Kidney capillary endothelial cell (primary cell): ENCODE measurements at regions not wholly inside any gene's neighbourhood (a gene's known extent, or its start where the extent isn't known, plus 50 kb on each side); places are given as distances from the start of the nearest gene placed in this dataset.
"Not testable (repeated sequence)": the region's sequence is repeated elsewhere in the genome, so short reads cannot be mapped to it uniquely, and the experiment has no call there.

Source experiments
- DNase-seq: peaks from one replicate; pipeline ENCODE4 v3.0.0-alpha.2; 2018; ENCODE audit warnings: low spot score

DNA sequence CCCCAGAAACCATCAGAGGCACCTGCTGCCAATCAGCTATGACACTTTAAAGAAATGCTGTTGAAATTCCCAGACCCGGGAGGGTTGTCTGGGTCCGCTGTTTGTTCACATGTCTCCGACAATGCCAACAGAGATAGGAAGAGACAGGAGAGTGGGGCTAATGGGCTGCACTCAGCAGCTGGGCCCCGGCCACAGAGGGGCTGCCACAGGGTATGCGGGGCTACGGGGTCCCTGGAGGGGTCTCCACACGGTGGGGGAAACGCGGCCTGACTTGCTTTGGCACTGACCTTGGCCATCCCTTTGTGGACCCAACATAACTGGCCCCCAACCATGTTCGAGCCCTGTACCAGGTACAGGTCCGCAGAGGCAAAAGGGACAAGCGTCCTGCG, 121.0 kb upstream of the PPP1R26 start:
- no peak for DNase-seq

DNA sequence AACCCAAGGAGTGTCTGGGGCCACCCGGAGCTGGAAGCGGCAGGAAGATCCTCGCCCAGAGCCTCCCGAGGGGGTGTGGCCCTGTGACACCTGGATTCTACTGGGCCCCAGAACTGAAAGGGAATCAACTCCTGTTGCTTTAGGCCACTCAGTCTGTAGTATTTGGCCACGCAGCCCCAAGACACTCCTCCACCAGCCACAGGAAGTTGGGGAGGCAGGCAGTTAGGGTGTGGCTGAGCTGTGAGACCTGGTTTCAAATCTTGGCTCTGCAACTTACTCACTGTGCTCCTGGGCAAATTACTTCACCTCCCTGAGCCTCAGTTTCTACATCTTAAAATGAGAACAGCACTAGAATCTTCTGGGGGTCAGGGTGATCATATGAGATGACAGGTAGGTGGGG, 119.8 kb upstream of the PPP1R26 start:
- DNase-seq: no peak

DNA sequence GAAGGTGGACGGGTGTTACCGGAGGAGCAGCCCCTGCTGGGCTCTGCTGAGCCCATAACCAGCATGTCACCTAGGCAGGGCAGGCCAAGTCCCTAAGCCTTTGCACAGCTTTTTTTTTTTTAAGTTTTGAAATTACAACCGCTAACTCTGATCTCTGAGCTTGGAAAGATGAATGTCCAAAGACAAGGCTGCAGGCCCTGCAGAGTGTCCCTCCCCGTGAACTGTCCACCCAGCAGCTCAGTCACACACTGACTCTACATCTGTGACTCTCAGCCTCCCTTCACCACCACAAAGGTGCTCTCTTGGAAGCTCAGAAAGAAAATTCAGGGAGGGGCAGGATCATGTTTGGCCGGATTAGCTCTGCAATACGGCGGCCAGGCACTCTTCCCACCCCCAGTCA, 119.0 kb upstream of the PPP1R26 start:
- no peak for DNase-seq

DNA sequence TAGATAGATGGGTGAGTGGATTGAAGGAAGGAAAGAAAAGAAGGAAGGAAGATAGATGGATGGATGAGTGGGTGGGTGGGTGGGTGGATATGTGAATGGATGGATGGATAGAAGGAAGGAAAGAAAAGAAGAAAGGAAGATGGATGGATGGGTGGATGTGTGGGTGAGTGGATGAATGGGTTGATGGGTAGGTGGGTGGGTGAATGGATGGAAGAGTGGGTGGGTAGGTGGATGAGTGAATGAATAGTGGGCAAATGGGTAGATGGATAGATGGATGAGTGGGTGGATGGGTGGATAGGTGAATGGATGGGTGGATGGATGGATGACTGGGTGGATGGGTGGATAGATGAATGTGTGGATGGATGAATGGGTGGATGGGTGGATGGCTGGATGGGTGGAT, 117.9 kb upstream of the PPP1R26 start:
- DNase-seq: not testable (repeated sequence)

DNA sequence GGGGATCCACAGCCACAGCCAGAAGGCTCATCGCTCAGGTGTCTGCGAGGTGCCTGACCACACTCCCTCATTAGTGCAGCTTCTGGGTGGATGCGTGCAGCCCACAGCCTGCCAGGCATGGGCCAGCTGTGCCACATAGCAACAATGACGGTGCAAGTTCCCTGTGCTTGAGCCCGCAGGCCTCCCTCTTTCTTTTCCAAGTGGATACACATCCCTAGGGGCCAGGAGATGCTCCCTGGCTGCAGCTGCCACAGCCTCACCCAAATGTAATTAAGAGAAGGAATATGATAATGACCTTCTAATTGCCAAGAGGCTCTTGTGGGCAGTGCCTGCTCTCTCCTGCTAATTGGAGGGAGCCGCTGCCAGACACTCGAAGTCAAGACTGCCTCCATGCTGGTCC, 116.0 kb upstream of the PPP1R26 start:
- no peak for DNase-seq

DNA sequence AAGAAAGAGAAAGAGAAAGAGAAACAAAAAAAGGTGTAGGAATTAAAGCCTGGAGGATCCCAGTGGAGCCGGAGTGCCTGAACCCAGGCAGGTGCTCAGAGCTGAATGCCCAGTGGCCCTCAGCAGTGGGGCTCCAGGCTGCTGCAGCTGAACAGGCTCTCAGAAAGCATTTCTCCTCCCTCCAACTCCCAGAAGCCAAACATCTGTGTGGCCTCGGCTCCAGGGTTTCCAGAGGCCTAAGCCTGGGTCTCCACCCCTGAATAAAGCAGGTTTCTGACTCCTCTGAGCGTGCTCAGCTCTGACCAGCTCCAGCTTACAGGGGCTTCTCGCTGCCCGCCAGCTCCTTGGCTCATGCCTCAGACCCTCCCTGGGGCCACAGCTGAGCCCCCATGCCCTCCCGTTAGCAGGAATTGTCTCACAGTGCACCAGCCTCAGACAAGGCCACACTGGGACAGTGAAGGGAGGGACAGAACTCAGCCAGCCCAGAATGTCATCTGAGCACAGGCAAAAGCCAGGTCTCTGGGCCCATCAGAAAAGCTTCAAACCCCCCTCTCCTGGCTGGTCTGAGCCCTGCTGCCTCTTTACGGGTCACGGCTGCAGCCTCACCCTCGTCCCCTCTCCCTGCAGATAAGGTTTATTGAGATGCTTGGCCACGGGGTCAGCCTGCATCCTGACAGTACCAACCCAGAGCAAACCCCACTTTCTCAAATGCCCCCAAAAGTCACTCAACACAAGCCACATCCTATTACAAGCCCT, 114.4 kb upstream of the PPP1R26 start:
- no peak for DNase-seq

DNA sequence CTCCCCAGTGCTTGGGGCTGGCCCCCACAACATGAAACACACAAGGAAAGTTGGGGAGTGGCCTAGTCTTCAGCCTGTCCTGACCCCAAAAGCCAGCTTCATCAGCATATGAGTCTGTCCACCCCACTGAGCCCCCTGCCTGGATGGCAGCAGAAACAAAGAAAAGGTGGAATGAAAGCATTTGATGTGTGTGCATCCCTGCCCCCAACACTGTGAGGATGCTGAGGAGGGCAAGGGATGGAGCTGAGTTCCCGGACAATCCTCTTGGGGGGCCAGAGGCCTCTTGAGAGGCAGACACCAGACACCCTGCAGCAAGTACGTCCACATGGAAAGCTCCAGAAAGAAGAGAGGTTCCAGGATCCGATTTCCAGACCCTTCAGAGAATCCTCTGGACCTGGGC, 113.5 kb upstream of the PPP1R26 start:
- no peak for DNase-seq

DNA sequence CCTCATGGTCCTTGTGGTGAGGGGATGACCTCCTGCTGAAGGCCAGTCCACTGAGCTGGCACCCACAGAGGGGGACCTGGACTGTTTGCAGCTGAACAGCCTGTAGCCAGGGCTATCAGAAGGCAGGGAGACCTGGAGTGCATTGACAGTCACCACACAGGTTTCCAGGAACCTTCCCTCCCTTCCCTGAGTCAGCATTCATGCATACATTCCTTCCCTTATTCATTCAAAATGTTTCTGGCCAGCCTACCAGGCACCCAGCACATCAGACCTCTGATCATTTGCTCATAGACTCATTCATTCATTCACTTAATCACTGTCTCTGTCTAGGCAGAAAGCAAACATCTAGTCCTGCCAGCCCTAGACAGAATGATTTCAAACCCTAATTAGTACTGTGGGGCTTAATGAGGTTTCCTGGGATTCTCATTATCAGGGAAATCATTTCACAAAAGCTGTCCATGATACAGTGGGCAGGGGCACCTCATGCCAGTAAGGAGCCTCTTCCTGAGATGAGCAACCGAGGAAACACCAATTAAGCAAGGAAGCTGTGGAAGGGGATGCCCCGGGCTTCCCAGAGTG, 110.1 kb upstream of the PPP1R26 start:
- no peak for DNase-seq

DNA sequence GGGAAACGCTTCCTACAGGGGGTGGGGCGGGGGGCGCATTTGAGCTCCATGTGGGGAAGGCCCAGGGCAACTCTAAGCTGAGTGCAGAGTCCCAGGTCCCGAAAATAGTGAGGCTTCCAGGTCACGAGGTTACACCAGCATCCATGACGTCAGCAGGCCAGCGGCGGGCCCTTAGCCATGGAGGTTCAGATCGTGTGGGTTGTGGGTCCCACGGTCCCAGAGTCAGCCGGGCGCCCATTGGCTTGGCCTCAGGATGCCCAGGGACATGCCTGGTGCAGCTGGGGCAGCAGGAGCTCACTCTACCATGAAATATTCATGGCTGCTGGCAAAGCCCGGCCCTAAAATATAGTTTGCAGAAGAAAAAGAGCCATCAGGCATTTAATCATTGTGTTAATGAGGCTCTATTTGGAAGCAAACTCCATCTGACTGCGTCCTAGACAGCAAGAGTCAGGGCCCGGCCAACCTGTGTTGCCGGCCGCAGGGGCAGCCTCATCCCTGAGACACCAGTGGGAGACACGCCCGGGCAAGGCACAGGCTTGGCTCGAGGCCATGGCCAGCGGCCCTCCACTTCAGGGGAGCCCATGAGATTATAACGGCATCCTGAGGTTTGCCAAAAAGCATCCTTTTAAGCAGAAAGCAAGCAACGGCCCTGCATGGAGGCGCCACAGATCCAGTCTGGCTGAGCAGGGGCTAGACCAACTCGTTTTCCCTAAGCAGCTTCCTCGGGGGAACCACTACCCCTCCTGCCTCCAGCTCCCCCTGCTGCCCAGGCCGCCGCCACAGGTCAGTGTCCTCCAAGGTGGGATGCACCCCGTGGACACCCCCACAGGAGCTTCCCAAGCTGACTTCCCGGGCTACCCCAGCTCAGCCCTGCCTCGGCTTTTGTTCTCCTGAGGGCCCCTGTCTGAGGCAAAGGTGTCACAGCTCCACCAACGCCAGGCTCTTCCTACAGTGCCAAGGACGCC, 108.9 kb upstream of the PPP1R26 start:
- DNase-seq: no peak

DNA sequence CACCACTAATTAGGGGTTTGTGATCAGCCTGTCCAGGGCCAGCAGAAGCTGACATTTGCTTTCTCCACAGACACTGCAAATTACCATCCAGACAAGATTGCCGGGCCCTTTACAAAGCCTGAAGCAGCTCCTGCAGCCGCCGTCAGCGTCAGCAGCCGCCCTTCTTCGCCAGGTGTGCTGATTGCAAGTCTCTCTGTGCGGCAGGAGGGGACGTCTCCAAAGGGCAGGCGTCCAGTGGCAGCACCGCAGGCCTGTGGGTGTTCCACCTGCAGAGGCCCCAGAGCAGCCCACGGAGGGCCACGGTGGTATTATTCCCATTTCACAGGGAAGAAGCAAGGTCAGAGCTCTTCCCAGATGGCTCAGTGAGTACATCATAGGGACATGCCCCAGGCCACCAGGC, 108.0 kb upstream of the PPP1R26 start:
- no peak for DNase-seq

DNA sequence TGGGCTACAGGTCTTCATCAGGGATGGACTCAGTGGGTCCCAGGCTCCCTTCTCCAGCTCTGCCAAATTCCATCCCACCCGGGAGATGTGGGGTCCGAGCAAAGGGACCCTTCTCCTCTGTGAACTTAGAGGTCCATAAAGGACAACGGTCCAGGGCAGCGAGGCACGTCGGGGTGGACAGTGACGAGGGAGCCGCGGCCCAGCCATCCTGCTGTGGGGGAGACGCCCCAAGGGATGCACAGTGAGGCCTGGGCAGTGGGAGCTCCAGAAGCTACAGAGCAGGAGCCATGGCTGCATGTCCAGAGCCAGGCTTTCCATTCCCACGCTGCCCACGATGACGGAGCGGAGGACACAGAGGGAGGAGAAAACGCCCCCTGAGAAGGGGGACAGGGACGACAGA, 107.5 kb upstream of the PPP1R26 start:
- DNase-seq: no peak

DNA sequence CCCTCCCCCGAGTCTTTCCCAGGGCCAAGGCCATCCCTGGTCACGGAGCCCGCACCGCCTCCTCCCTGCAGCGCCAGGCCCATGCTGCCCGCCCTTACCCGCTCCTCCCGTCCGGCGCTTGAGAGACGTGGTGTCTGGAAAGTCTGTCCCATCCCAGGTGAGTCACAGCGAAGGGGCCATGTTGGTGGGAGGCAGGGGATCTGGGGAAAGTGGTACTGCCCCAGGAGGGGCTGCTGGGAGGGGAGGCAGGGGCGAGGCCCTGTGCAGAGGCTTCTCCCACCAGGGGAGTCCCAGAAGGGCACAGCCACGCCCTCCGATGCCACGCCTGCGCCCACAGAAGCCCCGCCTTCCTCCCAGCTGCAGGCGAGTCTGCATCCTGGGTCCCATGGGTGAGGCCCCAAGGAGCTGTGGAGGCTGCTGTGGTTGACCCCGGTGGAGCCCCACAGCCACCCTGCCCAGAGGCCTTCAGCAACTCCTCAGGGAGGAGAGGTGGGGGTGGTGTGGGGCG, 107.0 kb upstream of the PPP1R26 start:
- no peak for DNase-seq

DNA sequence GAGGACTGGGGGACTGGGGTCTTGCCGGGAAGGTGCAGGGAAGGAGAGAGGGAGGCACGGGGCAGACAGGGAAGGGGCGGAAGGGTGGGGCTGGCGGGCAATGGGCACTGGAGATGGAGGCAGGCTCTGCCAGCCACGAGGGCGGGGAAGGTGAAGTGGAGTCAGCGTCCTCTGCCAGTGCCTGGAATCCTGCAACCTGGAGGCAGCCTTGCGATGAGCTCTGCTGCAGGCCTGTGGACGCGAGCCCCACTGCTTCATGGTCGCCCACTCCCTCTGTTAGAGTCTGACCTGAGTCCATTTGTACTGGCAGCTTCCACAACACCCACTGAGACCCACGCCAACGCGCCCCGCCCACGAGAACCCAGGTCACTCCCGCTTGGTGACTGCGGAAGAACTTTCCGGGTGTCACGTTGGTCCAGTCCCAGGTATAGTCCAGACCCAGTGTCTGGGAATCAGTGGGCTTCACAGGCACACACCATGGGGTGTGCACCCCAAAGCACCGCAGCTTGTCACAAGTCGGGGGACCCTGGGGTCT, 106.4 kb upstream of the PPP1R26 start:
- no peak for DNase-seq

DNA sequence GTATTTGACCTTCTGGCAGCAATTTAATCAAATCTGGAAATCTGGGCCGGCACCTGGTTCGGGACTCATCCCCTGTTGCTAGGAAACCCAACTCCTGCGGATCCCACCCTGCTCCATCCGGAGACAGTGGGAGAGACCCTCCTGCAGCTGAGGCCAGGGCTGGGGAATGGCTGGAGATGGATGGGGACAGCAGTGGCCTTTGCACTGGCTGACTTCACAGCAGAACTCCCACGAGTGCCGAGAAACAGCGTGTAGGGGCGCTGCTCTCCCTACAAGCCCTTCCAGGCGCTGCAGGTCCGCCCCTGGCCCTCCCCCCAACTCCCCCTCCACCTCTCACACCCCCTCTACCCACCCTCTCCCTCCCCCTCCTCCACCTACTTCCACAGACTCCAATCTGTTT, 105.8 kb upstream of the PPP1R26 start:
- no peak for DNase-seq

DNA sequence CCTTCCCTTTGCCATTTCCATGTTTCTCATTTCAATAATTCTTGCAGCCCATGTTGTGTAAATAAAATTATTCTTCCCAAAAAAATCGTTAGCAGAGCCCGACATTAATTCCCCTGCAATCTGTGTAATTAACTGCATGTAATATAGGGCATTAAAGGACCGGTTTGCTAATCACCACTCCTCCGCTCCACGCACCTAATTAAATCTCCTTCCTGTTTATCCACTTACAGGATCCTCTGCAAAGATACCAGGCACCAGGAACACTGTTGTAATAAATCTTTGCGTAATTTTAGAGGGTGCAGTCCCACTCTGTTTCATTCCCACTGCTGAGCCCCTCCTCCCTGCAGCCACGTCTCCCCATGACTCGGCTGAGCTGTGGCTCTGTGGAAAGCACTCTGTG, 105.0 kb upstream of the PPP1R26 start:
- DNase-seq: no peak

DNA sequence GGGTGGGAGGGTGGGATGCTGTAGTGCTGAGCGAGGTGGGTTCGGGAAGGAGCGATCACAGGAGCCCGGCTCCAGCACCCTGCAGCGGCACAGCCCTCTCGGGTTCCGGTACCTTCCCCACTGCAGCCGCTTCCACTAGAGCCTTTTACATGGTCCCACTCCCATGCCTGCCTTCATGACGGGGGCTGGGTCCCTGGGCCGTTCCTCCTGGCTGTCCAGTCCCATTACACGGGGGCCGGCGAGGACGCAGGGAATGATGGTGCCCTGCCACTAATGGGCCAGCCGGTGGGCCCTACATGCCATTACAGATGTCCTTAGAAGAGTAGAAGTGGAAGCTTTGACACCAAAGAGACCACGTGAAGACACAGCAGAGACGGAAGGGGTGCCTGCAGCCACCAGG, 104.6 kb upstream of the PPP1R26 start:
- DNase-seq: no peak

DNA sequence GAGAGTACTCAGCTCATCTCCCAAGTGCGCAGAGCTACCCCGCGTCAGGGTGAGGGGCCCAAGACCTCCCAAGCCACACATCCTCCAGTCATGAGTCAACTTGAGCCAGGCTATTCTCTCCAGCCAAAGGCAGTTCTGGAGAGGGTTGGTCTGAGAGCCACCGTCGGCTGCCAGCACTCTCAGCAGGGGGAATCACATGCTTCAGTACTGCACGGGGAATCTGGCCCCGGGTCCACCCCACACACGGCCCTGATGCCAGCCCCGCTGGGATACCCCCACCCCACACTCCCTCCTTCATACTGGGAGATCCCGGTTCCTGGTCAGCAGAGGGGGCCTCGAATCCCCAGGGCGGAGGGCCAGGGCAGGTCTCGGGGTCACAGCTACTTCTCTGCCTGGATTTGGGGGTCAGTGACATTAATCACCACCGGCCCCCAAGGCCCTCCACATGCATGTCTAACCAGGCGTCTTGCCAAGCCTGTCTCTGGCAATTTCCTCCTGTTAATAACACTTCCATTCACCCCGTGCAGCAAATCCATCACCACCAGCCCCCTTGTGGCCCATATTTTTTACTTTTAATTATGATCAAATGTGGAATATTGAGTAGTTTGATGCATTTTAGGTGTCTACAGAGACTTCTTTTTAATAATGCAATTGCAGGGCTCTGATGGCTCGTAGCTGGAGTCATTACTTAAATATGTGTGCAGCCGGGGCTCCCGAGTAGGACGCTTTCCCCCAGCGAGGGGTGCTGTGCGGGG, 102.9 kb upstream of the PPP1R26 start:
- no peak for DNase-seq

DNA sequence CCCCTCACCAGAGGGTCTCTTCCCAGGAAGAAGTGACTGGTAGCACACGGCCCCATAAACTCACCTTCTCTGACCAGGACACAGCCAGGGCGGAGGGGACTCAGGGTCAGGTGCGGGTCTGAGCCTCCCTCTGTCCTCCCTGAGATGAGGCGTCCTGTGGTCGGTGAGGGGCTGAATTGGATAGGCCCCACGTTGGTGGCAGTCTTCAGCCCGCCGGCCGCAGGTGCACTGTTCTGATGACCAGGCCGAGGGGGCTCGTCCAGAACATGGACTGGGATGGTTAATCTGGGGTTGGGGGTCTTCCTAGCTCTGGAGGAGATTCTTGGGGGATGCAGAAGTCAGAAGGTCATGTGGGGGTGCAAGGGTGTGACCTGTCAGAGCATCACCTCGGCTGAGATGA, 102.2 kb upstream of the PPP1R26 start:
- no peak for DNase-seq

DNA sequence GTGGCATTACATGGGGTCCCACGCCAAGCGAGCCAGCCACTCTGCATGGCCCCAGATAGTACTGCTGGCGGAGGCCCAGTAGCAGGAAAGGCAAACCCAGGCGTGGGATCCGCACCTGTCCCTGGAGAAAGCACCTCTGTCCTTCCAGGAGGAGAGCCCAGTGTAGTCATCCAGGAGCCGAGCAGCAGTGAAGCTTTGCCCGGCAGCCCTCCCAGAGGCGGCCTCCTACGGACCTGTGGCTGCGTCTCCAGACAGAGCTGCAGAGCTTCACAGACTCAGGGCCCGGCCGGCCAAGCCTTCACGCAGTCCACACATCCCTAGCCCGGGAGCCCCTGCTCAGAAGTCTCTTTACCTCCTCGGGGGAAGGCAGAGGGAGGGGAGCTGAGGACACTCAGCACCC, 100.8 kb upstream of the PPP1R26 start:
- no peak for DNase-seq

DNA sequence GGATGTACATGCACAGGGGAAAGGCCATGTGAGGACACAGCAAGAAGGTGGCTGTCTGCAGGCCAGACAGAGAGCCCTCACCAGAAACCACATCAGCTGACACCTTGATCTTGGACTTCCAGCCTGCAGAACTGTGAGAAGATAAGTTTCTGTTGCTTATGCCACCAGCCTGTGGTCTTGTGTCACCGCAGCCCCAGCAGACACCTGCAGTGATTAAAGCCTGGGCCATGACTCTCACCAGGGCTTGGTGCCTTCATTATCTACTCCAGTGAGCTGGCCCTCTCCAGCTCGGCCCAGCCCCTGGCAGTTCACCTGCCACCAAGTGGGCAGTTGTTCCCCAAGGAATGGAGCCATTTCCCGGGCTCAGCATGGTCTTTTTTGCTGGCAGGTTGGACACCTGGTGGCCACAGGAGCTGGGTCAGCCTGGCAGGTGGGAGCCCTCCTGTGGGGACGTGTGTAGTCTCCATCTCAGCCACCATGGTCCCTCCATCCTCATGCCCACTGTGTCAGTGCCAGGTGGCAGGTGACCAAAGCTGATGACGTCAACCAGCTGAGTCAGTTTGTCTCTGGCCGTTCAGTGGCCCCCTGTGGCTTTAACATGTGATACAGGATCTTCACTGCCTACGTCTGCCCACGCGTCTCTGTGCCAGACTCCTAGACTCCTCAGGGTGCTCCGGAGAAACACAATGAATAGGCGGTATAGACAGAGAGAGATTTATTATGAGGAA, 99.9 kb upstream of the PPP1R26 start:
- DNase-seq: no peak

DNA sequence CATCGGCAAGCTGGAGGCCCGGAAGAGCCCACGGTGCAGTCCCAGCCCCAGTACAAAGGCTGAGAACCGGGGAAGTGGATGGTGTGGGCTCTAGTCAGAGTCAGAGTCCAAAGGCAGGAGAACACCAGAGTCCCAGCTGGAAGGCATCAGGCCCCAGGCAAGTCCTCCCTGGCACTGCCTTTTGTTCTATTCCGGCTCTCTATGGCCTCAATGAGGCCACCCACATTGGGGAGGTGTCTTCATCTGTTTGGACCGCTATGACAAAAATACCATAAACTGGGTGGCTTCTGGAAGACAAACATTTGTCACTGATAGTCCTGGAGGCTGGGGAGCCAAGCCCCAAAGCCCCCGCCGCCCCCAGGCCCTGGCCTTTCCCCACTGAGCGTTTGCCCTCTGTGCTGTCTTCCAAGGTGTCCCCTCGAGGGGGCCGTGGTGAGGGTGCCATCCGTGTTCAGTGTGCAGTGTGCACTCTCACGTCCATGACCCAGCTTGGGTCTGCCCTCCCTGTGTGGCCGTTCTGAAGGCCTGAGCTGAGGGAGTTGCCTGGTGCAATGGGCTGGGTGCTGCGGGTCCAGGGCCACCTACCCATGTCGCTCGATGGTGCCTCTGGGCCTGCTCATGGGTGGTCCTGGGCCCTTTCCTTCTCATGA, 99.1 kb upstream of the PPP1R26 start:
- no peak for DNase-seq
